ENCODE measurements at regions not wholly inside any gene's neighbourhood (a gene's known extent, or its start where the extent isn't known, plus 50 kb on each side); places are given as distances from the start of the nearest gene placed in this dataset.

DNA sequence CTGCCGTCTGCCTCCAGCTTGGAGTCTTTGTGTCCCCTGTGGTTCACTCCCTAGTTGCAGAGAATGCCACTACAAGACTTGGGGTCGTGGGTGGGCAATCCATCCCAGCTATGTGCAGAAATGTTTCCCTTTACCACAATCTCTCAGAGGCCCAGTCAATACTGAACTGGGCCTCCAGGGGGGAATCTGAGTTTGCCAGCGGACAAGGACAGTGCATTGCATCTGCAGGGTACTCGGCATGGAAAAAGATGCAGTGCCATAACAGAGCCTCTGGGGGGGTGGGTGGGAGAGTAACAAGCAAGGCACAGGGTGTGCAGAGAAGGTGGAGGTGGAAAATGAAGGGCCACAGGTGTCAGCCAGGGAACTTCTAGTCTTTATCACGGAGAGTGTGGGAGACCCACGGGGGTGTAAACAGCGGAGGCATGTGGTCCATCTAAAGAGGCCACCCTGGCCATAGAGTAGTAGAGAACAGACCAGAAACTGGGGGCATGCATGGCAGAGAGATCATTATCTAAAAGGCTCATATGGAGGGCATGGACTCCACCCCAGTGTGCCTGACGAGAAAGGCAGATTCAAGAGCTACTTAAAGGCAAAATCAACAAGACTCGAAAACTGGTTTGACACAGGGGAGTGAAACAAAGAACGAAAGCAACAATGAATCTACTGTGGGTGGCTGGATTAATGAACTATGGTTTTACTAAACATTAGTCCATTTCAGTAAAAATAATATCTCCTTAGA, 182.4 kb downstream of the ANXA2 start:
- no peak for DNase-seq

- no peak for DNase-seq
These were observed 180.6 kb downstream of the ANXA2 start for GRCh38 chr15:60217161-60217560.

GRCh38 chr15:60218256-60218655, 179.5 kb downstream of the ANXA2 start:
- no peak for DNase-seq

DNA sequence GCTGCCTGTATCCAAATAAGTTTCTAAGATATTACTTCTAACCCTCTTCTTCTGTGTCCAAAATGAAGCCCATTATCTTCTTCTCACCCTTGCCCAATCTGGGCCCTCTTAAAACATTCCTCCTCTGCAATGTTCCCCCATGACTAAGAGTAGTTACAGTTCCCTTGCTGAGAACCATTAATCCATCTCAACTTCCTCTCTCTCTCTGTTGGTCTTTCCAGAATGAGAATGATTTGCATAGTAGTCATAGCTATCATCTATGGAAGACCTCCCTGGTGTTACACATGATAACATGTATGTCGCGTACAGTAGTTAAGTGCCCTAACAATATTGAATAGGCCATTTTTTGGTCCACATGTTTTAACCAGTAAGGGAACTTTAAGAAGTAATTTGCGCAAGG, 177.9 kb downstream of the ANXA2 start:
- no peak for DNase-seq

DNA sequence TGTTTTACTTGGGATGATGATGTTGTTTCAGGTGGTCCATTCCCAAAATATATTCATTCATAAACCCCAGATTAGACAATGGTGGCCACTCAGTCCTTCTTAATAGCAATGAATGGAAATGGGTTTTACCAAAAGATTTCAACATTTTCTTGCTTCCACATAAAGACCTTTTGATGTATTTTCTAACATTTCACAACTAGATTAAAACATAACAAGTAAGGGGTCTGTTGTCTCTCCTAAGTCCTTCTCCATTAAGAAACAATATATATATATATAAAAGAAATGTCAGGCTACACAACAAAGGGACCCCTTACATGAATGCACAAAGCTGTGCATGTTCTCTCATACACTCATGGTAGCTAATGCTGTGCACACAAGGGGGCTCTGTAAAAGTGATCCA, 176.4 kb downstream of the ANXA2 start:
- DNase-seq, result no peak

- no peak for DNase-seq
These were observed 175.4 kb downstream of the ANXA2 start for GRCh38 chr15:60222404-60222803.

DNA sequence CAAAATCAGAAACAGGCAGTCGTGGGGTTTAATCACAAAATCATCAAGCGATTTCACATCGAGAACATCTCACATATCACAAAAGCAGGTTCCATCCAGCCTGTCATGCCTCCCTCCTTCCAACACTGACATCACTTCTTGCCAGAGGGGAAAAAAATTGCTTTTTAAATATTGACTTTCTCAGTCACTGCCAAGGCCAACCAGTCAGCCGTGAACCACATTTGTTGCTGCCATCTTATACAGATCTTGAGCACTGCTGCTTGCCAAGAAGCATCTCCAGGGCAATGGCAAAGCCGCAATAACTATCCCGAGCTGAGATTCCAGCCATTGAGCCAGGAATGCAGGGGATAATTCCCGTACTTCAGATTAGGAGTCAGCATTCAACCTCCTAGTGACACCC, 174.6 kb downstream of the ANXA2 start:
- DNase-seq, result no peak

GRCh38 chr15:60226924-60227323, 170.9 kb downstream of the ANXA2 start:
- no peak for DNase-seq

- DNase-seq, result no peak
These were observed 169.7 kb downstream of the ANXA2 start for GRCh38 chr15:60228101-60228500.

GRCh38 chr15:60228619-60229018, 169.2 kb downstream of the ANXA2 start:
- DNase-seq, result no peak

- DNase-seq, result no peak
These were observed 161.7 kb downstream of the ANXA2 start for GRCh38 chr15:60235951-60236710.

DNA sequence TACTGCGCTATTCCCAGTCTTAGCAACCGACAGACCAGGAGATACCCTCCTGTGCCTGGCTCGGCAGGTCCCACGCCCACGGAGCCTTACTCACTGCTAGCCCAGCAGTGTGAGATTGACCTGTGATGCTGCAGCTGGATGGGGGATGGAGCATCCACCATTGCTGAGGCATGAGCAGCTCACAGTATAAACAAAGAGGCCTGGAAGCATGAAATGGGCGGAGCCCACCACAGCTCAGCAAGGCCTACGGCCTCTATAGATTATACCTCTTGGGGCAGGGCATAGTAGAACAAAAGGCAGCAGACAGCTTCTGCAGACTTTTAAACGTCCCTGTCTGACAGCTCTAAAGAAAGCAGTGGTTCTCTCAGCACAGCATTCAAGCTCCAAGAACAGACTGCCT, 160.3 kb downstream of the ANXA2 start:
- DNase-seq, result no peak

GRCh38 chr15:60243769-60244168, 154.0 kb downstream of the ANXA2 start:
- DNase-seq, result no peak

GRCh38 chr15:60244813-60245212, 153.0 kb downstream of the ANXA2 start:
- DNase-seq, result no peak

GRCh38 chr15:60250316-60250715, 147.5 kb downstream of the ANXA2 start:
- DNase-seq, result no peak

DNA sequence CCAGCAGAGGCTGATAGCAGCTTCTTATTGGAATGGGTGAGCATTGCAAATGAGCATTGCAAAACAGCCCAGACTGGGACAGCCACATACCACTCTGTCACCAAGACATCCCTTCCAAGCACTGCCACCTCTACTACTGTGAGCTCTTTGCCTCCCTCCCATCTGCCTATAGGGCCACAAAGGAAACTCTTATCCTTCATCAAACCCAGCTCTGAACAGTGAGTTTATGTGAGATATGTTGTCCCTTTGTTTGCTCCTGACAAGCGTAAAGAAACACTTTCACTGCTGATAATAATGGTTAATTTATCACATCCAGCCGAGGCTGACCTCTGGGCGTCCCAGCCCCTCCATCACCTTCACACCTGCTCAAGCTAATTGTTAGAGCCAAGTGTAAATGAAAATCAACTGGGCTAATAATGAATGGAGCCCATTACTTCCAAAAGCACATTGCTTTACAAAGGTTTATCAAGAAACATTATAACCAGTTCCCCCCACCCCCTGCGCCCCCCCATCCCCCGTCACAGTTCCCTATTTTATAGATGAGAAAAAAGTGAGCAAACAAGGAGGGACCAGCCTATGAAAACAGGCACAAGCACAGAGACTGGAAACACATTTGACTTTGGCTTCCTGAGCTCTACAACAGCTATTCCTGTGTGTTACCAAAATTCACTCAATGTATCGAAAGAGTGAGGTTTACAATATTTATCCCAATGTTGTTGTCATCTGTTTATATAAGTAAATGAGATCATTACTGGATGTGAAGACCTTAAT, 146.3 kb downstream of the ANXA2 start:
- DNase-seq, result no peak

- DNase-seq, result no peak
These were observed 143.4 kb downstream of the ANXA2 start for GRCh38 chr15:60254416-60254815.

GRCh38 chr15:60255390-60255789, 142.4 kb downstream of the ANXA2 start:
- DNase-seq, result no peak

- DNase-seq, result no peak
These were observed 140.1 kb downstream of the ANXA2 start for GRCh38 chr15:60257591-60258159.

- DNase-seq, result no peak
These were observed 138.3 kb downstream of the ANXA2 start for GRCh38 chr15:60259469-60259868.

GRCh38 chr15:60264088-60264487, 133.7 kb downstream of the ANXA2 start:
- no peak for DNase-seq

GRCh38 chr15:60264566-60264965, 133.2 kb downstream of the ANXA2 start:
- no peak for DNase-seq

DNA sequence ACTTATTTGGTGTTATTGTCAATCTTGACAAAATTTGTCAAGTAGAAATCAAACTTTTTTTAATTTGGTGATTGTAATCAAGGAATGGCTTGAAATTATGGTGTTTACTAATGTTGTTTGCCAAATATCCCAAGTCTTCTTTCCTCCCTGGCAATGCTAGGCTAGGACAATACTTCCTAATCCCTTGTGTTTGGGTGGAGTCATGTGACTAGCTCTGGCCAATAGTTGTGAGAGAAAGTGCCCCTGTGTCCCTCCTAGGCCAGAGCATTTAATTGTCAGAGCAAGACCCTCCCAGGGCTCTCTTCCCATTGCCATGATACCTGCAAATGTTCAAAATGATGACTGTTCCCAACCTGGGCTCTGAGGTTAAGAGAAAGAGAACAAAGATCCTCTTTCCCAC, 132.7 kb downstream of the ANXA2 start:
- DNase-seq, result no peak

All from activated effector memory CD4-positive, alpha-beta T cell treated with anti-CD3 and anti-CD28 coated beads, Interleukin-2, amount 50 U/mL, for 16 hours (primary cell).